GM21447 (cell line): ENCODE measurements at regions not wholly inside any gene's neighbourhood (a gene's known extent, or its start where the extent isn't known, plus 50 kb on each side); places are given as distances from the start of the nearest gene placed in this dataset.

Experiments used
- ATAC-seq: cut with Tn5 transposase; IDR thresholded peaks from one replicate; pipeline ENCODE4 v1.9.1; 2021; ENCODE audit not compliant: unreplicated experiment

- ATAC-seq, result no peak
These were observed 164.7 kb downstream of the LTN1 start for GRCh38 chr21:28828021-28828420.

GRCh38 chr21:28827422-28827821 is 165.3 kb downstream of the LTN1 start:
- no peak for ATAC-seq

GRCh38 chr21:28826569-28826968 is 166.1 kb downstream of the LTN1 start:
- ATAC-seq, result no peak

- no peak for ATAC-seq
These were observed 166.7 kb downstream of the LTN1 start for GRCh38 chr21:28826021-28826420.

GRCh38 chr21:28823429-28823828 is 169.2 kb downstream of the LTN1 start:
- no peak for ATAC-seq

- ATAC-seq, result no peak
These were observed 170.0 kb downstream of the LTN1 start for GRCh38 chr21:28822486-28823335.

- no peak for ATAC-seq
These were observed 170.6 kb downstream of the LTN1 start for GRCh38 chr21:28822123-28822399.

GRCh38 chr21:28821276-28822122 is 171.2 kb downstream of the LTN1 start:
- ATAC-seq, result no peak

- no peak for ATAC-seq
These were observed 173.9 kb downstream of the LTN1 start for GRCh38 chr21:28818663-28819278.

- no peak for ATAC-seq
These were observed 174.8 kb downstream of the LTN1 start for GRCh38 chr21:28817871-28818270.

- no peak for ATAC-seq
These were observed 180.8 kb downstream of the LTN1 start for GRCh38 chr21:28811860-28812259.

- no peak for ATAC-seq
These were observed 181.7 kb downstream of the LTN1 start for GRCh38 chr21:28810826-28811524.

GRCh38 chr21:28805885-28806284 is 186.8 kb downstream of the LTN1 start:
- no peak for ATAC-seq

- no peak for ATAC-seq
These were observed 188.5 kb downstream of the LTN1 start for GRCh38 chr21:28804089-28804670.

GRCh38 chr21:28801906-28802305 is 190.8 kb downstream of the LTN1 start:
- ATAC-seq, result no peak

- ATAC-seq, result no peak
These were observed 192.8 kb downstream of the LTN1 start for GRCh38 chr21:28799926-28800325.

GRCh38 chr21:28798798-28799197 is 193.9 kb downstream of the LTN1 start:
- no peak for ATAC-seq

- ATAC-seq, result no peak
These were observed 197.4 kb downstream of the LTN1 start for GRCh38 chr21:28795251-28795650.

- ATAC-seq, result no peak
These were observed 198.3 kb downstream of the LTN1 start for GRCh38 chr21:28794371-28794851.

- no peak for ATAC-seq
These were observed 199.6 kb downstream of the LTN1 start for GRCh38 chr21:28793043-28793442.
